ENCODE measurements at regions not wholly inside any gene's neighbourhood (a gene's known extent, or its start where the extent isn't known, plus 50 kb on each side); places are given as distances from the start of the nearest gene placed in this dataset.
"Not testable (repeated sequence)": the region's sequence is repeated elsewhere in the genome, so short reads cannot be mapped to it uniquely, and the experiment has no call there.

DNA sequence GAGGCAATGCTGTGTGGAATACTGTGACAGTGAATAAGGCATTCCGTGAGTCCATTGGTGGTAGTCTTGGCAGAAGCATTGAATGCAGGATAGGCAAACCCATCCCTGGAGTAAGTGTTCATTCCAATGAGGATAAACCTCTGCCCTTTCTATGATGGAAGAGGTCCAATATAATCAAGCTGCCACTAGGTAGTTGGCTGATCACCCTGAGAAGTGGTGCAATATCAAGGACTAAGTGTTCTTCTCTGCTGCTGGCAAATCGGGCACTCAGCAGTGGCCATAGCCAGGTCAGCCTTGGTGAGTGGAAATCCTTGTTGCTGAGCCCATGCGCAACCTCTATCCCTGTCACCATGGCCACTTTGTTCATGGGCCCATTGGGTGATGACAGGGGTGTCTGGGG is 70.1 kb downstream of the FBXO4 start:
- no peak for DNase-seq (ENCODE audit: low read depth in 2 of 2)

DNA sequence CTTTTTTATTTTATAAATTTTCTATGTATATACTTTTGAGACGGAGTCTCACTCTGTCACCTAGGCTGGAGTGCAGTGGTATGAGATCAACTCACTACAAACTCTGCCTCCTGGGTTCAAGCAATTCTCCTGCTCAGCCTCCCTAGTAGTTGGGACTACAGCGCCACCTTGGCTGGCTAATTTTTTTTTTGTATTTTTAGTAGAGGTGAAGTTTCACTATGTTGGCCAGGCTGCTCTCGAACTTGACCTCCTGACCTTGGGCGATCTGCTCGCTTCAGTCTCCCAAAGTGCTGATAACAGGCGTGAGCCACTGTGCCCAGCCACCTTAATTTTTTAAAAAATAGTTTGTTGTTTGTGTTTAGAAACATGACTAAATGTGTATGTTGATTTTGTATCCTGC is 76.6 kb downstream of the FBXO4 start:
- DNase-seq (ENCODE audit: low read depth in 2 of 2): no peak

DNA sequence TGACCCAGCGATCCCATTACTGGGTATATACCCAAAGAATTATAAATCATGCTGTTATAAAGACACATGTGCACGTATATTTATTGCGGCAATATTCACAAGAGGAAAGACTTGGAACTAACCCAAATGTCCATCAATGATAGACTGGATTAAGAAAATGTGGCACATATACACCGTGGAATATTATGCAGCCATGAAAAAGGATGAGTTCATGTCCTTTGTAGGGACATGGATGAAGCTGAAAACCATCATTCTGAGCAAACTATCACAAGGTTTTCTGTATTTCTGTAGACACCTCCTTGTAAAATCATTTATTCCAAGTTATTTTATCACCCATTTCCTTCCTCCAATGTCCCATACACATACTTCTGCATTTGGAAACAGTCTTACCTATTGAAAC is 78.8 kb downstream of the FBXO4 start:
- not testable (repeated sequence) for DNase-seq (ENCODE audit: low read depth in 2 of 2)

DNA sequence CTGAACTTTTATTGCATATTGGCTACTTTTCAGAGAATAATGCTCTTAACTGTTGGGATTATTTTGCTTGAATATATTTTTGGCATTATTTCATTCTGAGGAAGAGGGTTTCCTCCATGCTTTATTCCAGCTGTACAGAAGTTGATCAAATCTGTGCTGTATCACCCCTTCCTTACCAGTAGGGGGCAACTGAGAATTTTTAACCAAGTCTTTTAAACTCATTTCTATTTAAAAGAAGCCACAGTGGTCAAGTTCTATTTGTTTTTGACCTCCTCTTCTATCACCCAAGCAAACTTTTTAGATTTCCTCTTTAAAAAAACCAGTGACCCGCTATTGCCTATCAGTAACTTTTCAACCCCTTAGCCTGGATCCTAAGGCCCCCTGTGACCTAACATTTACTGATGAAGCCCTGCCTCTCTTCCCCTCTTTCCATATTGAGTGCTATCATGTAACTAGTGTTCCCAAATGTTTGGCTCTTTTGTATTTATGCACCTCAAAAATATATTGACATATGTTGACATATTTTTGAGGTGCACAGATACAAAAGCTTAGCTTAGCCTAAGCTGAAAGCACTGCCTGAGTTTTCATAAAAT is 80.6 kb downstream of the FBXO4 start:
- no peak for DNase-seq (ENCODE audit: low read depth in 2 of 2)

DNA sequence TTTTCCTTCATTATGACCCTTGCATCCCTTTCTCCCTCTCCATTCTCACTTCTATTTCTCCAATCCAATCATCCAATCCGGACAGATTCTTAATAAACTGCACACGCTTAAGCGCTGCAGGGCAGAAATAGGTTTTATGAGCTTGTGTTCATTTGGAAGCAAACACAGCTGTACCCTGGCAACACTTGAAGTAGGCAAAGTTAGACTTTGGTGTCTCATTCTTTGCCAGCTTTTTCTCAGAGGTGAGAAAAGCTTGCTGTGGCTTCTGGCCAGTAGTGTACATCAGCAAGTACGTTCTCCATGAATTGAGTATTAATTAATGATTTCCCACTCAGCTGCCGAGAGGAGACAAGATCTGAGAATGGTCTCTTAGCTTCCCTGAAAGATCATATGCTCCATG is 88.5 kb downstream of the FBXO4 start:
- DNase-seq (ENCODE audit: low read depth in 2 of 2): no peak

DNA sequence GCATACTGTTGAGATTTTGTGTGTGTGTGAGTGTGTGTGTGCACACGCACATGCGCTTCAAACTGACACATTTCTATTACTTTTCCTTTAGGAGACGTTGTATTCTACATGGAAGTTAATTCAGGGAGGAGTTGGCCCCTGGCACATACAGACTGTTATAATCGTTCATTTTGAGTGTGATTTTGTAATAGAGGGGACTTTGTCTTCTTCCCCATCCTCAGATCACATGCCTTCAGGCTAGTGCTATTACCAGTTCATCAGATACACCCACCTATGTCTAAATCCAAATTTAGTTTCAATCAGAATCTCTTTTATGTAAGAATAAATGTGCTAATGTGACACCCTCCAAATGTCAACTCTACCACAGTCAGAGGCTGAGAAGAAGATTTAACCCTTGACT is 90.2 kb downstream of the FBXO4 start:
- no peak for DNase-seq (ENCODE audit: low read depth in 2 of 2)

DNA sequence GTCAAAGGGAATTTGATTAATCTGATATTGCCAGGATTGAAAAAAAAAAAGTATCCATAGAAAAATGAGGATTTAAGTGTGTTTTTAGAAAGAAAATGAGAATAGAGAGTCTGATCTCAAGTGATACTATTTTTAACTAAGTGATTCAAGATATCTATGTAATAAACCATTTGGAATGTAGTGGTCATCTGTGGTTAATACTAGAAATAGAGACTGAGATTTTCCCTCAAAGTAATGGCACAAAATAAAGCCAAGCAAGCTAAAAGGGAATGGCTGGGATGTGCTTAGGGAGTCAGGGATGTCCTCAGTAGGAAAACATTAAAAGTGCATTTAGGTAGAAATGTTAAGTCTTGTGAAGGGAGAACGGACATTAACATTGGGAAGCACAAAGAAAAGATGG is 90.6 kb downstream of the FBXO4 start:
- no peak for DNase-seq (ENCODE audit: low read depth in 2 of 2)

DNA sequence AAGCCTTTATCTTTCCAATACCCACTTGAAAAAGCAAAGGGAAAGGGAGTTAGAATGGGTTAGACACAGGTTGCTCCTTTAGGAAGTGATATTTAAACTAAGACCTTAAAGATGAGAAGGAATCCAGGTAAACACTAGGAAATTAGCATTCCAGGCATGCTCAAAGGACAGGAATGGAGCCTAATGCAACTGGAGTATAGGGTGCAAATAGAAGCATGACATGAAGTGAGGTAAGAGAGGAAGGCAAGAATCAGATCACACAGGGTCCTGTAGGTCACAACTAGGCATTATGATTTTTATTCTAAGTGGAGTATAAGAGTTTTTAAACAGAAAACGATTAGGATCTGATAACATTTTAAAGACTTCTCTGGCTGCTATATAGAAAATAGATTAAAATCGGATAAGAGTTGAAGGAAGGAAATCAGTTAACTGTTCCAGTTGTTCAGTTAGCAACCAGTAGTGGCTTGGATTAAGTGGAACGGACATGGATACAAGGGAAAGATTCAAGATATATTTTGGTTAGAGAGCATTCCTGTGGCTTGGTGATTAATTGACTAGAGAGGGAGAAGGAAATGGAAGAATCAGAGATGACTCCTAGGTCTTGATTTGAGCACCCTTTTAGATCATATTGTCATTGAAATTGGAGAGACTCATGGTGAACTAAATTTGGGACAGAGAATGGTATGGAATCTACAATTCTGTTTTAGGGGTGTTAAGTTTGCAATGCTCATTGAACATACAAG is 95.9 kb downstream of the FBXO4 start:
- DNase-seq (ENCODE audit: low read depth in 2 of 2): no peak

DNA sequence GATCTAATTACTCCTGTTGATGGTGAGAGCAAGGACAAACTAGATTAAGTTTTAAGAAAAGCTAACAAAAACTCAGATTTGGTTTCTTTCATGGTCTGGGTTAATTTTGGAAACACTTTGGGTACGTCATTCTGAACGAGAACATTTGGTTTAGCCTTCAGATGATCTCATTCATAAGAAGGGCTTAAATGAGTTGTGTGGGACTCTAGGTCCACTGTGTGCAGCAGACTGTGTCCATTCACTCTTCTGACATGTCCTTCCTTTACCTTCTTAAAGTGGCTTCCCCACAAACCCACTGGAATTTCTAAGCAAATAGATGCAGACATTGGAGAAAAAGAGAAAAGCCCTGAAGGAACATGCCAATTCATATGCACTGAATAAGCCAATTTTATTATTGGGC is 96.8 kb downstream of the FBXO4 start:
- no peak for DNase-seq (ENCODE audit: low read depth in 2 of 2)

DNA sequence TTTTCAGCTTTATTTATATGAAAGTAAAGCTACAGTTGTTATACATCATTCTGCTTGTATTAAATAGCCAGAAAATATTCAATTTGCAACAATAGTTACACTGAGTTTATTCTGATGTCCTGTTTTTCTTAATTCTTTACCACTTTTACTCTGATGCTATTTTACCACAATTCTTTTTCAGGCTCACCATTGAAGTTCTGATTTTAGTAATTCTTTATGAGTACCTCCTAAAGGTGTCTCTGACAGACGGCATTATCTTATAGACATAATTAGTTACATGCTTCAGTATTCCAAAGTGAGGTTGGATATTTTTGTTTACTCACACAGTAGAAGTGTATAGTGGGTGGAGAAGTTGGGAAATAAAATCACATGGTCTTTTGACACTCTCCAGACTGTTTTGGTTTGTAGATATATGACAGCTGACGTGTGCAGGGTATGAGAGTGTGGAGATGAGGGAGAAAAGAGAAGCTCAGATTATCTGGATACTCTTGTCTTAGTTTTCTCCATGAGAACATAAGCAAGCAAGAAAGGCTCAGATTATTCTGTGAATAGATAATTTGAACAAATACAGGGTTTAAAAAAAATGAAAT is 97.4 kb downstream of the FBXO4 start:
- DNase-seq (ENCODE audit: low read depth in 2 of 2): no peak

DNA sequence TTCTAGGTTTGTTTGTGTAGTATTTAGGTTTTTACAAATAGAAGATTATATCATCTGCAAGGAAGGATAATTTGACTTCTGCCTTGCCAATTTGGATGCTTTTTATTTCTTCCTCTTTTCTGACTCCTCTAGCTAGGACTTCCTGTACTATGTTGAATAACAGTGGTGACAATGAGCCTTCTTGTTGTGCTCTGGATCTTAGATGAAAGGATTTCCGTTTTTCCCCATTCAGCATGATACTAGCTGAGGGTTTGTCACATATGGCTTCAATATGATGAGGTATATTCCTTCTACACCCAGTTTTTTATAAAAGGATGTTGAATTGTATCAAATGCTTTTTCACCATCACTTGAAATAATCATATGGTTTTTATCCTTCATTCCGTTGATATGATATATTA is 101.4 kb downstream of the FBXO4 start:
- DNase-seq (ENCODE audit: low read depth in 2 of 2): no peak

DNA sequence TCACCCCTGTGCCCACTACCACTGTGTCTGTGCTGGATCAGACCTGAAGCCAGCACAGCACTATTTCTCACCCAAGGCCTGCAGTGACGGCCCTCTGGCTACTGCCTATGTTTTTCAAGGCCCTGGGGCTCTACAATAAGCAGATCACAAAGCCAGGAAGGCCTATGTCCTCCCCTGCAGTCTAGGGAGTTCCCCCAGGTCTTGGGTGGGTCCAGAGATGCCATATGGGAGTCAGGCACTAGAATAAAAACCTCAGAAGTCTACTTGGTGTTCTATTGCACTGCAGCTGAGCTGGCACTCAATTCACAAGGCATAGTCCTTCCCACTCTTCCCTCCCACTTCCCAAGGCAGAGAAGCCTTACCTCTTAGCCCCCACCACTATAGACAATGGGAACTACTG is 107.1 kb downstream of the FBXO4 start:
- no peak for DNase-seq (ENCODE audit: low read depth in 2 of 2)

DNA sequence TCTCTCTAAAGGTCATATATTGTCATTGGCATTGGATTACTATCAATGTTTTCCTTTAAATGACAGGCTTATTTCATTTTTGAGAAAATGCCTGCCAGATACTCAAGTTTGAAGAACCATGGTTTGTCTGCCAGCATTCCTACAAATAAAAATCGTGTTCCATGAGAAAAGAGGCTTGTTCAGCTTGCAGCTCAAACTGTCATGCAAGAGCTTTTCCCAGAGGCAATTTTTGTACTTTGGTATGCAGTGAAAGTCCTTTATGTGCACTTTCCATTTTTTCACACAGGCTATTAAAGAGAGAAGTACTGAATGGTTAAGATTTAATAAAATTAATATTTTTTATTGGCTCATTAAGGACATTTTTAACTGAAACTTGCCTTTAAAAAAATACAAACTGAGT is 110.4 kb downstream of the FBXO4 start:
- no peak for DNase-seq (ENCODE audit: low read depth in 2 of 2)

DNA sequence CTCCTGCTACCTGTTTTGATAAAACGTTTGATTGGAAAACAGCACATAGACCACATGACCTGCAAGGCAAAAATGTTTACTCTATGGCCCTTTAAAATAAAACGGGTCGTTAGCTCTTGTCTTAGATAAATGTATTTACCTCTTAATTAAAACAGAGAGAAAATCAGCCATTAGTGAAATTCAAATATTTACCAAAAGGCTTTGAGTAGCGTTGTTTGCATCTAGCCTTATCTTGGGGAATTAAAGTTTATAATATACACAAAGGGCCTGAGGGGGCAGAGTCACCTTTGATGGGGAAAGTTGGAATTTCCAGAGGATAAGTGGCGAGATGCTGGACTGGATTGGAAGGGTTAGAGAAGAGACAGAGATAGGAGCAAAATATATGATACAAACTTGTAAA is 111.3 kb downstream of the FBXO4 start:
- no peak for DNase-seq (ENCODE audit: low read depth in 2 of 2)

DNA sequence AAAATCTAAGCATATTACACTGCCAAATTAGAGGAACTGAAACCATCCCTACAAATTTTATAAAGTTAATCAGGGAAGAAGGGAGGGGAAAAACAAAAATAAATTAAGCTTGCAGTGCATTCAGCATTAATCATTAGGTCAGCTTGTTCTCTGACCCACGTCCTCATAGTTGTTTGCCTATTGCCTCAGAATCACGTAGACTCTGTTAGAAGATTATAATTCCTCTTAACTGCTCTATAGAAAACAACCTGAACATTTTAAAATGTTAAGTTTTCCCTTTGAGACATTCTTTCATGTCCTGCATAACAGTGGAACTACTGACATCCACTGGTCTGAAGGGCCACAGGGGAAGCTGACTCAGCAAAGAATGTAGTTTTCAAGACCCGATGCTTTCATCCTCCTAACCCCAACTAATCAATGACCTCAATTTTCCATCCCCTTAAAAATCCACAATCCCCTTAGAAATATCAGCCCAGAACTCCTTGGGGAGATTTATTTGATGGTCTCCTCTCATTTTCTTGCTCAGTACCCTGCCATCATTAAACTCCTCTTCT is 112.4 kb downstream of the FBXO4 start:
- DNase-seq (ENCODE audit: low read depth in 2 of 2): no peak

DNA sequence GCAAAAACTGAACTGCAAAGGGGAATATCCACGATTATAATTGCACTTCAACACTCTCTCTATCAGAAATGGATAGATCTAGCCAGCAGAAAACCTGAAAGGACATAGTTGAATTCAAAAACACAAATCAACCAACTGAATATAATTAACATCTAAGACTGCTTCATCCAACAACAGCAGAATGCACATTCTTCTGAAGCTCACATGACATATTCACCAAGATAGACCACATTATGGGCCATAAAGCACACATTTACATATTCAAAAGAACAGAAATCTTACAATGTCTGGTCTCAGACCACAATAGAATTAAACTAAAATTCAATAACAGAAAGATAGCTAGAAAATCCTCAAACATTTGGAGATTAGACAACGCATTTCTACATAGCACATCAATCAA is 118.3 kb downstream of the FBXO4 start:
- DNase-seq (ENCODE audit: low read depth in 2 of 2): no peak

DNA sequence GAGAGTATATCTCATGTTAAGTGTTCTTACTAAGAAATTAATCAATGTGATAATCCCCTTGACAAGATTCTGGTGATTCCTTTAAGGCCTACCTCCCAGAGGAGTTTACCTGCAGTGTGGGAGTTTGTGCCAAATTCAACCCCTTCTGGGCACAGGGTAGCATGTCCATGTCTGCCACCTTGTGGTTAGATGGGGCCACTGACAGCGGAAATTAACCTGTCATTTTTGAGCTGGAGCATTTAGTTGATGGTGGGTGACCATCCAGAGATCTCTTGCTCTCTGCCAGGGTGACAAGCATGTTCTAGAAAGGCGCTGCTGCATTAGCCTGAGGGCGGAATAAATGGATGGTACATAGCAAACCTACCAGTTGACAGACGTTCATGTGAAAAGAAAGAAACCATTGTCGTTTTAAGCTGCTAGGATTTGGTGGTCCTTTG is 132.2 kb downstream of the FBXO4 start:
- DNase-seq (ENCODE audit: low read depth in 2 of 2): peak; percentile 23

DNA sequence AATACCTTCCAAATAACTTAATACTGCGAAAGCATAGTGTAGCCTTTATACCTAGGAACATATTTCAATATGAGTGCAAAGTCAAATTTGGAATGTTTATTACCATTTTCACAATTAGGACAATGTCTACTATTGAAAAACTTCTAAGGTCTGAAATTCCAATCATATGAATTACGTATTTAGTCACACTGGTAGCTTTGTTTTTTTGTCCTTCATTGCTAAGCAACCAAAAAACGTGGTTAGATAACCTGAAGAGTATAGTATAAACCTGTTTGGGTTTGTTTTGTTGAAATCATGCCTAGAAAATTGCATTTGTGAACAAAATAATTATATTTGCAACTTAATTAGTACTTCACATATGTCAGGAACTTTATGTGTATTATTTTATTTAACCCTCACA is 134.2 kb downstream of the FBXO4 start:
- no peak for DNase-seq (ENCODE audit: low read depth in 2 of 2)

DNA sequence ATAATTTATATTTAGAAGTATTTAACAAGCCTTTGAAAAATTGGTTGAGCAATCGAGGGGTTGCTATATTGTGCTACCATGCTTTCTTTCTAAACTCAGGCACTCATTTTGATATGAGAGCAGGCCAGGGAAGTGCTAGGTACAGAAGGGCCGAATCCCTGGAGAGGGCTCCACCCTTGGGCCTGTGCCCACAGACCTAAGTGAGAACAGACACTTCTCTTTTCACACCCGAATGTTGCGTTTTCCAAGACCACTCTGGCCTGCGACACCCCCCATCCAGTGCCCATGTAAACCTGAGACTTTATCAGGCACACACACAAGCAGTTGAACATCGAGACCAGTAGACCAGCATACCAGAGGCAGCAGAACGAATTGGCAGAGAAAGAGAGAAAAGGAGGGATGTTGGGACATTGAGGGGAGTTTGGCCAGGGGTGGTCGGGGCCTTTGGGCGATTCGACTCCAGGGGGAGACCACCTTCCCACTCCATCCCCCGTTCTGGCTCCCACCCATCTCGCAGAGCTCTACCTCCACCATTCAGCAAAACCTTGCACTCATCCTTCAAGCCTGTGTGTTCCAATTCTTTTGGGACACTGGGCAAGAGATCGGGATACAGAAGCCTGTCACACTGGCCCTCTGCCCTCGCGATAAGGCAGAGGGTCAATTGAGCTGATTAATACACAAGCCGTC is 134.8 kb downstream of the FBXO4 start:
- no peak for DNase-seq (ENCODE audit: low read depth in 2 of 2)

DNA sequence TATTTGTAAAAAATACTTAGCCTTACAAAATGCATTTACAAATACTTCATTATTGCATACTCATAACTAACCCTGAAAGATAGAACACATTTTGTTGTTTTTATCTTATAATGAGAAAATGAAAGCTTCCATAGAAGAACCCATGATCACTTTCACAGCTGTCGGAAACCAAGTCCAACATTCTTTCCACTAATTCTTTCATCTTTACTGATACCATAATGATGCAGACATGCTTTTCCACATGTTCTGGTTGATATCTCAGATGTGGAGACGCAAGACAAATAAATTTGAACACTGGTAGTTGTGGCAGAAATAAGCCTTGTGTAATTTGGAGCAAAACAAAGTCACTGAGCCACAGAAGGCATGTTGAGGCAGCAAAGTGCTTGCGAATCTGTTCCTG is 136.0 kb downstream of the FBXO4 start:
- no peak for DNase-seq (ENCODE audit: low read depth in 2 of 2)

DNA sequence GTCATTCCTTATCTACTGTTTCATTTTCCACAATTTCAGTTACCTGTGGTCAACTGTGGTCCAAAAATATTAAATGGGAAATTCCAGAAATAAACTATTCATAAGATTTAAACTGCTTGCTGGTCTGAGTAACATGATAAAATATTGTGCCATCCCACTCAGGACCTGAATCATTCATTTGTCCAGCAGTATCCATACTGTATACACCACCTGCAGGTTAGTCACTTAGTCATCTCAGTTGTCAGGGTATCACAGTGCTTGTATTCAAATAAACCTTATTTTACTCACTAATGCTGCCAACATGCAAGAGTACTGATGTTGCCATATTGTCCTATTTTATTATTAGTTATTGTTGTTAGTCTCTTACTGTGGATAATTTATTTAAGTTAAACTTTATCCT is 139.7 kb downstream of the FBXO4 start:
- no peak for DNase-seq (ENCODE audit: low read depth in 2 of 2)

DNA sequence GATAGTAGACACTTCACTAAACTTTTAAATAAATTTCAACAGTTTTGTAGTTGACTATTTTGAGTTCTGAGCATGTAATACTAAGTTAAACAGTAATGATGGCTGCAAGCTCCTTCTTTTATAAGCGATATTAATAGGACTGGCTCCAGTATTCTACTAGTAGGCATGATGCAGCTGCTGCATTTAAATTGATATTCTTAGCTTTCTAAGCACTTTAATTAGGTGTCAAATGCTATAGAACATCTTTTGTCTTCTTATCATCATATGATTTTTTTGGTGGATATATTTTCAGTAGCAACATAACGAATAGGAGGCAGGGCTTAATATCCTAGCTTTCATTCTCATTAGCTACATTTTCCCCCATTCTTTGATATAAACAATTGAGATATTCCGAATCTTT is 141.1 kb downstream of the FBXO4 start:
- DNase-seq (ENCODE audit: low read depth in 2 of 2): no peak

DNA sequence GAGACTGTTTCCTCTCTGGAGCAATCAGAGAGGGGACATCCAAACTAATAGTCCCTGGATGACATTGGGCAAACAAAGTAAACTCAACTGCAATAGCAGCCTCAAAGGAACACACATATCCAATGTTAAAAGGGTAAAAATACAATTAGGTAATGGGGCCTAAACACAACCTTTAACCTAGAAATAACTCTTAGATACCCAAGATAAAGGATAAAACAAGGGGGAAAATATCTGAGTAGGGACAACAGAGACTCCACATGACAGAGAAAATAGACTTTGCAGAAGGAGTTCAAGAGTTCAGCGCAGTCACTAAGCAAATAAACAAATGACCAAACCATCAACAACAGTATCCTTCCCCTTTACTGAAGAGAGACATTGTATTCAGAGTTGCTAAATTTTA is 149.3 kb downstream of the FBXO4 start:
- no peak for DNase-seq (ENCODE audit: low read depth in 2 of 2)
